ENCODE measurements at regions not wholly inside any gene's neighbourhood (a gene's known extent, or its start where the extent isn't known, plus 50 kb on each side); places are given as distances from the start of the nearest gene placed in this dataset.
"Not testable (repeated sequence)": the region's sequence is repeated elsewhere in the genome, so short reads cannot be mapped to it uniquely, and the experiment has no call there.

GRCh38 chr12:31162896-31163560 lies 89.4 kb downstream of the DDX11 start:
- DNase-seq (ENCODE audit: low read depth) = not testable (repeated sequence)

- not testable (repeated sequence) for DNase-seq (ENCODE audit: low read depth)
Measured at GRCh38 chr12:31174293-31174692, 100.6 kb downstream of the DDX11 start.

GRCh38 chr12:31177514-31177913 lies 103.9 kb downstream of the DDX11 start:
- not testable (repeated sequence) for DNase-seq (ENCODE audit: low read depth)

GRCh38 chr12:31178875-31179274 lies 105.2 kb downstream of the DDX11 start:
- DNase-seq (ENCODE audit: low read depth) = not testable (repeated sequence)

GRCh38 chr12:31179627-31180237 lies 106.1 kb downstream of the DDX11 start:
- not testable (repeated sequence) for DNase-seq (ENCODE audit: low read depth)

- DNase-seq (ENCODE audit: low read depth) = not testable (repeated sequence)
Measured at GRCh38 chr12:31182571-31182970, 108.9 kb downstream of the DDX11 start.

GRCh38 chr12:31183107-31183506 lies 109.4 kb downstream of the DDX11 start:
- DNase-seq (ENCODE audit: low read depth) = not testable (repeated sequence)

GRCh38 chr12:31183899-31184298 lies 110.2 kb downstream of the DDX11 start:
- DNase-seq (ENCODE audit: low read depth) = not testable (repeated sequence)

GRCh38 chr12:31184667-31185066 lies 111.0 kb downstream of the DDX11 start:
- not testable (repeated sequence) for DNase-seq (ENCODE audit: low read depth)

GRCh38 chr12:31192689-31193088 lies 119.0 kb downstream of the DDX11 start:
- DNase-seq (ENCODE audit: low read depth) = not testable (repeated sequence)

GRCh38 chr12:31195620-31196019 lies 122.0 kb downstream of the DDX11 start:
- DNase-seq (ENCODE audit: low read depth) = not testable (repeated sequence)

- not testable (repeated sequence) for DNase-seq (ENCODE audit: low read depth)
Measured at GRCh38 chr12:31199476-31199875, 125.8 kb downstream of the DDX11 start.

GRCh38 chr12:31201382-31201781 lies 124.6 kb downstream of the SINHCAF start:
- DNase-seq (ENCODE audit: low read depth) = no peak

GRCh38 chr12:31203261-31203660 lies 122.7 kb downstream of the SINHCAF start:
- no peak for DNase-seq (ENCODE audit: low read depth)

- no peak for DNase-seq (ENCODE audit: low read depth)
Measured at GRCh38 chr12:31205054-31205453, 120.9 kb downstream of the SINHCAF start.

GRCh38 chr12:31206038-31206670 lies 119.8 kb downstream of the SINHCAF start:
- DNase-seq (ENCODE audit: low read depth) = peak; percentile 76

- peak; percentile 35 for DNase-seq (ENCODE audit: low read depth)
Measured at GRCh38 chr12:31207799-31208465, 118.0 kb downstream of the SINHCAF start.

- DNase-seq (ENCODE audit: low read depth) = no peak
Measured at GRCh38 chr12:31210104-31210503, 115.8 kb downstream of the SINHCAF start.

- no peak for DNase-seq (ENCODE audit: low read depth)
Measured at GRCh38 chr12:31210541-31210940, 115.4 kb downstream of the SINHCAF start.

GRCh38 chr12:31214626-31215517 lies 111.1 kb downstream of the SINHCAF start:
- no peak for DNase-seq (ENCODE audit: low read depth)

GRCh38 chr12:31215518-31216232 lies 110.3 kb downstream of the SINHCAF start:
- DNase-seq (ENCODE audit: low read depth) = no peak
